A549 (cell line): ENCODE measurements at regions not wholly inside any gene's neighbourhood (a gene's known extent, or its start where the extent isn't known, plus 50 kb on each side); places are given as distances from the start of the nearest gene placed in this dataset.

ENCODE experiments used
- ATAC-seq, 2 experiments: fragments of 200-7000 bp in 1 of 2; fragments of >200 bp in 1 of 2; cut with Nextera tagmentation in 1 of 2; cut with Tn5 transposase in 1 of 2; 3 replicates each; pipeline versions ENCODE4 v1.8.0 to v1.9.1; 2018 to 2020; ENCODE audit warnings: mild to moderate bottlenecking in 1 of 2, moderate library complexity in 1 of 2
- CTCF ChIA-PET: fragments of 300-600 bp; sonication (Branson Sonifier 250); formaldehyde crosslinking; extraction: SDS; loops from one replicate; lab custom pipeline; 2021; ENCODE audit warnings: antibody characterized with exemption, inconsistent platforms; lab: Yijun Ruan, JAX
- POLR2A ChIA-PET: fragments of 350-600 bp; formaldehyde crosslinking; extraction: SDS; loops from one replicate; lab custom pipeline; 2021; ENCODE audit warnings: antibody characterized with exemption, inconsistent platforms; lab: Yijun Ruan, JAX
- DNase-seq, 2 experiments: peaks; one replicate each; pipeline versions ENCODE4 v3.0.0 to v3.0.0-alpha.2; 2011 to 2016; ENCODE audit warnings: low read depth in 1 of 2, low spot score in 1 of 2
- FAIRE-seq: peaks from 2 replicates; lab custom pipeline; 2011; peaks lifted over from hg19 to GRCh38; lab: Jason Lieb, UNC
- H3K27ac ChIP-seq, 2 experiments: fragments of >200 bp; sonication (Bioruptor Twin); formaldehyde crosslinking; 3 replicates each; pipeline ENCODE4 v1.5.1; 2016 to 2017
- H3K4me1 ChIP-seq: fragments of >200 bp; sonication (Bioruptor Twin); formaldehyde crosslinking; 3 replicates; pipeline ENCODE4 v1.6.1; 2016
- H3K4me2 ChIP-seq: fragments of >200 bp; sonication (Bioruptor Twin); formaldehyde crosslinking; 3 replicates; pipeline ENCODE4 v1.6.1; 2016
- H3K4me3 ChIP-seq: fragments of >200 bp; sonication (Bioruptor Twin); formaldehyde crosslinking; 3 replicates; pipeline ENCODE4 v1.5.1; 2016
- H3K9me3 ChIP-seq: fragments of >200 bp; sonication (Bioruptor Twin); formaldehyde crosslinking; 3 replicates; pipeline ENCODE4 v1.6.1; 2016
- BHLHE40 ChIP-seq: IDR thresholded peaks from 2 replicates; pipeline ENCODE4 v1.6.1; 2012; ENCODE audit warnings: low read depth, low read length, inconsistent platforms
- CEBPB ChIP-seq, 2 experiments: fragments of >200 bp in 1 of 2; sonication (Bioruptor Twin) in 1 of 2; formaldehyde crosslinking in 1 of 2; IDR thresholded peaks; 2 replicates each; pipeline ENCODE4 v1.6.1; 2012 to 2016
- CHD4 ChIP-seq: fragments of 200-600 bp; sonication (generic); IDR thresholded peaks from 2 replicates; pipeline ENCODE4 v1.6.1; 2016; ENCODE audit warnings: antibody characterized with exemption, mild to moderate bottlenecking, borderline replicate concordance
- EHF ChIP-seq: fragments of 250-450 bp; sonication (Bioruptor Pico); IDR thresholded peaks from 2 replicates; pipeline ENCODE4 v1.5.0; 2020; ENCODE audit warnings: mild to moderate bottlenecking
- FOXS1 ChIP-seq: fragments of 250-450 bp; sonication (Bioruptor Pico); IDR thresholded peaks from 2 replicates; pipeline ENCODE4 v1.5.0; 2020; ENCODE audit warnings: mild to moderate bottlenecking, moderate library complexity
- HOXA7 ChIP-seq: fragments of 250-450 bp; sonication (Bioruptor Pico); IDR thresholded peaks from 2 replicates; pipeline ENCODE4 v1.5.0; 2020; ENCODE audit warnings: mild to moderate bottlenecking, moderate library complexity
- HOXB13 ChIP-seq: fragments of 250-450 bp; sonication (Bioruptor Pico); IDR thresholded peaks from 2 replicates; pipeline ENCODE4 v1.5.0; 2020; ENCODE audit warnings: low read depth, mild to moderate bottlenecking, moderate library complexity
- JUN ChIP-seq, 2 experiments: fragments of >200 bp; sonication (Bioruptor Twin); formaldehyde crosslinking; IDR thresholded peaks; 2 replicates in 1 of 2; 3 replicates in 1 of 2; pipeline ENCODE4 v1.6.1; 2016 to 2017
- KDM1A ChIP-seq: fragments of 200-600 bp; sonication (generic); IDR thresholded peaks from 2 replicates; pipeline ENCODE4 v1.6.1; 2016; ENCODE audit warnings: low read depth, mild to moderate bottlenecking
- NPAS2 ChIP-seq: fragments of 250-450 bp; sonication (Bioruptor Pico); IDR thresholded peaks from 2 replicates; pipeline ENCODE4 v1.8.0; 2022; ENCODE audit warnings: mild to moderate bottlenecking, moderate library complexity, borderline replicate concordance
- NR3C1 ChIP-seq: fragments of >200 bp; sonication (Bioruptor Twin); formaldehyde crosslinking; IDR thresholded peaks from 3 replicates; pipeline ENCODE4 v1.6.1; 2017
- RAD21 ChIP-seq, 2 experiments: fragments of >200 bp in 1 of 2; sonication (Bioruptor Twin) in 1 of 2; formaldehyde crosslinking in 1 of 2; IDR thresholded peaks in 1 of 2; conservative IDR thresholded peaks in 1 of 2; 2 replicates in 1 of 2; 3 replicates in 1 of 2; pipeline ENCODE4 v1.6.1; 2012 to 2018; ENCODE audit warnings: inconsistent platforms in 1 of 2
- RFX5 ChIP-seq: fragments of 450-650 bp; IDR thresholded peaks from 2 replicates; pipeline ENCODE4 v1.7.1; 2014; ENCODE audit warnings: antibody characterized with exemption, mild to moderate bottlenecking, moderate library complexity
- SMC3 ChIP-seq: fragments of >200 bp; sonication (Bioruptor Twin); formaldehyde crosslinking; IDR thresholded peaks from 3 replicates; pipeline ENCODE4 v1.6.1; 2018; ENCODE audit warnings: inconsistent platforms
- TP53 ChIP-seq: fragments of 250-450 bp; sonication (Bioruptor Pico); IDR thresholded peaks from 2 replicates; pipeline ENCODE4 v1.5.0; 2021; ENCODE audit warnings: mild to moderate bottlenecking, moderate library complexity
- ZC3H11A ChIP-seq: fragments of 450-650 bp; IDR thresholded peaks from 2 replicates; pipeline ENCODE4 v1.6.1; 2014; ENCODE audit warnings: antibody characterized with exemption, mild to moderate bottlenecking
- ZFP36 ChIP-seq: fragments of 450-650 bp; IDR thresholded peaks from 2 replicates; pipeline ENCODE4 v1.6.1; 2014; ENCODE audit warnings: borderline replicate concordance; ENCODE audit not compliant: partially characterized antibody
- ZNF302 ChIP-seq: fragments of 250-450 bp; sonication (Bioruptor Pico); IDR thresholded peaks from 2 replicates; pipeline ENCODE4 v1.9.0; 2021; ENCODE audit warnings: inconsistent platforms, mild to moderate bottlenecking, moderate library complexity
- ZSCAN20 ChIP-seq: fragments of 250-450 bp; sonication (Bioruptor Pico); IDR thresholded peaks from 2 replicates; pipeline ENCODE4 v1.8.0; 2022; ENCODE audit warnings: mild to moderate bottlenecking, moderate library complexity
- WGBS: methylation state at CpG from one replicate; pipeline ENCODE4 v1.1.6; 2017; ENCODE audit errors: missing lambda C conversion rate; 5-methylcytosine and 5-hydroxymethylcytosine counted together
- TF ChIP-seq, protein P1 (sequence below): fragments of >200 bp; sonication (Bioruptor Twin); formaldehyde crosslinking; IDR thresholded peaks from 2 replicates; pipeline ENCODE4 v1.6.1; 2016
- TF ChIP-seq, protein P2 (sequence below): fragments of >200 bp; sonication (Bioruptor Twin); formaldehyde crosslinking; IDR thresholded peaks from 3 replicates; pipeline ENCODE4 v1.5.1; 2016
- TF ChIP-seq, protein P3 (sequence below): fragments of 250-450 bp; sonication (Bioruptor Pico); IDR thresholded peaks from 2 replicates; pipeline ENCODE4 v1.5.0; 2021; ENCODE audit warnings: mild to moderate bottlenecking, moderate library complexity, borderline replicate concordance
- TF ChIP-seq, protein P4 (sequence below): fragments of 200-600 bp; sonication (generic); IDR thresholded peaks from 2 replicates; pipeline ENCODE4 v1.6.1; 2016; ENCODE audit warnings: antibody characterized with exemption, mild to moderate bottlenecking, moderate library complexity
- TF ChIP-seq, protein P5 (sequence below): fragments of 250-450 bp; sonication (Bioruptor Pico); IDR thresholded peaks from 2 replicates; pipeline ENCODE4 v1.5.0; 2020; ENCODE audit warnings: low read depth, mild to moderate bottlenecking, moderate library complexity

DNA sequence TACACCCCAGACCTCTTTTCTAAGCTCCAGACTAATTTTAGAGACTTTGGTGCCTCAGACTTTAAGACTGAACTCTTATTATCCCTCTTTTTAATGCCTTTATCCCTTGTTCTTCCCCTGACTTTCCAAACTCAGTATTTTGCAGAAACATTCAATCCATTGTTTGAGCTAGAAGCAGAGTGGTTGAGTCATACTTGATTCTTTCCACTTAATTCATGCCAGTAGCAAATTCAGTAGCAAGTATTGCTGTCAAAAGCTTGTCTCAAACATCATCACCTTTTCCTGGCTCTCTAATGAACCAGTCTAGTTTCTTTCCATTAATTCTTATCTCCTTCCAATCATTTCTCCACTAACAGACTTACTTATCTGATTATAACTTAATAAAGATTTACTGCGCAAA, 699.7 kb upstream of the ZNF804A start:
- Histone ChIP-seq H3K27ac (no peak overlapping the region), H3K4me1 (no peaks in the 10 kb centered on the region), H3K4me2 (no peak overlapping the region), H3K9me3 (no peaks in the 10 kb centered on the region), H3K4me3 (no peak overlapping the region)
- WGBS, result 85% methylated on average over 1 of the region's 1 CpG
- ATAC-seq (no peak), DNase-seq (no peak), FAIRE-seq (no peak)
- ChIA-PET CTCF (no interaction called here), POLR2A (no interaction called here)
- TF ChIP-seq NR3C1 (no peak), SMC3 (no peak), RFX5 (no peak), NPAS2 (CRISPR knock-in tag) (no peak), ZSCAN20 (CRISPR knock-in tag) (no peak), BHLHE40 (no peak), ZNF302 (CRISPR knock-in tag) (no peak), RAD21 (conservative IDR thresholded peaks at IDR 0.05 in 1 of 2, IDR thresholded peaks at IDR 0.05 in 1 of 2) (no peak), JUN (IDR thresholded peaks at IDR 0.05) (no peak), CEBPB (IDR thresholded peaks at IDR 0.05) (no peak), TP53 (CRISPR knock-in tag) (no peak), ZC3H11A (no peak), HOXA7 (CRISPR knock-in tag) (no peak)
- TF ChIP-seq, protein P1, sequence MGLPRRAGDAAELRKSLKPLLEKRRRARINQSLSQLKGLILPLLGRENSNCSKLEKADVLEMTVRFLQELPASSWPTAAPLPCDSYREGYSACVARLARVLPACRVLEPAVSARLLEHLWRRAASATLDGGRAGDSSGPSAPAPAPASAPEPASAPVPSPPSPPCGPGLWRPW, result no peak
- TF ChIP-seq, protein P2, sequence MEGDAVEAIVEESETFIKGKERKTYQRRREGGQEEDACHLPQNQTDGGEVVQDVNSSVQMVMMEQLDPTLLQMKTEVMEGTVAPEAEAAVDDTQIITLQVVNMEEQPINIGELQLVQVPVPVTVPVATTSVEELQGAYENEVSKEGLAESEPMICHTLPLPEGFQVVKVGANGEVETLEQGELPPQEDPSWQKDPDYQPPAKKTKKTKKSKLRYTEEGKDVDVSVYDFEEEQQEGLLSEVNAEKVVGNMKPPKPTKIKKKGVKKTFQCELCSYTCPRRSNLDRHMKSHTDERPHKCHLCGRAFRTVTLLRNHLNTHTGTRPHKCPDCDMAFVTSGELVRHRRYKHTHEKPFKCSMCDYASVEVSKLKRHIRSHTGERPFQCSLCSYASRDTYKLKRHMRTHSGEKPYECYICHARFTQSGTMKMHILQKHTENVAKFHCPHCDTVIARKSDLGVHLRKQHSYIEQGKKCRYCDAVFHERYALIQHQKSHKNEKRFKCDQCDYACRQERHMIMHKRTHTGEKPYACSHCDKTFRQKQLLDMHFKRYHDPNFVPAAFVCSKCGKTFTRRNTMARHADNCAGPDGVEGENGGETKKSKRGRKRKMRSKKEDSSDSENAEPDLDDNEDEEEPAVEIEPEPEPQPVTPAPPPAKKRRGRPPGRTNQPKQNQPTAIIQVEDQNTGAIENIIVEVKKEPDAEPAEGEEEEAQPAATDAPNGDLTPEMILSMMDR, result no peak

DNA sequence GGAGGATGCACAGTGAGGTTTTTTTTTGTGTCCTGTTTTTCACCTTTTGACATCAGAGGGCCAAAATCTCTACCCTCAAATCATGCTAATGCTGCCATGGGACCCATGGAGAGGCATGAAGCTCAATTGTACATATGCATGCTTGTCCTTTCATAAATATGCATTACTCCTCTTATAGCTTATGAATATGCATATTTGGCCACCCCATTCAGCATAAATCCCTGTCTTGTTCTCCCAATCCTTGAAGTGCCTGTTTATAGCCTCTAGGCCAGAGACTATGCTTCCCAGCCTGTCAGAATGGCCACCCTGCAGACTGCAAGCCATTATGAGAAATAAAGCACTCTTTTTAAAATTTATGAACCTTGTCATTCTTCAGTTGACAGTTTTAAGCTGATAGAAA, 696.4 kb upstream of the ZNF804A start:
- Histone ChIP-seq H3K27ac (no peak overlapping the region), H3K9me3 (no peaks in the 10 kb centered on the region), H3K4me2 (no peak overlapping the region), H3K4me1 (no peaks in the 10 kb centered on the region)
- ChIA-PET CTCF (no interaction called here), POLR2A (no interaction called here)
- no peak for ATAC-seq
- no peak for FAIRE-seq
- DNase-seq, result no peak
- TF ChIP-seq CHD4 (no peak), ZFP36 (no peak), EHF (CRISPR knock-in tag) (no peak)
- TF ChIP-seq, protein P3, sequence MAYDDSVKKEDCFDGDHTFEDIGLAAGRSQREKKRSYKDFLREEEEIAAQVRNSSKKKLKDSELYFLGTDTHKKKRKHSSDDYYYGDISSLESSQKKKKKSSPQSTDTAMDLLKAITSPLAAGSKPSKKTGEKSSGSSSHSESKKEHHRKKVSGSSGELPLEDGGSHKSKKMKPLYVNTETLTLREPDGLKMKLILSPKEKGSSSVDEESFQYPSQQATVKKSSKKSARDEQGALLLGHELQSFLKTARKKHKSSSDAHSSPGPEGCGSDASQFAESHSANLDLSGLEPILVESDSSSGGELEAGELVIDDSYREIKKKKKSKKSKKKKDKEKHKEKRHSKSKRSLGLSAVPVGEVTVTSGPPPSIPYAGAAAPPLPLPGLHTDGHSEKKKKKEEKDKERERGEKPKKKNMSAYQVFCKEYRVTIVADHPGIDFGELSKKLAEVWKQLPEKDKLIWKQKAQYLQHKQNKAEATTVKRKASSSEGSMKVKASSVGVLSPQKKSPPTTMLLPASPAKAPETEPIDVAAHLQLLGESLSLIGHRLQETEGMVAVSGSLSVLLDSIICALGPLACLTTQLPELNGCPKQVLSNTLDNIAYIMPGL, result no peak
- TF ChIP-seq, all 56 proteins: peak for 0
- H3K4me3 ChIP-seq, result no peak overlapping the region

DNA sequence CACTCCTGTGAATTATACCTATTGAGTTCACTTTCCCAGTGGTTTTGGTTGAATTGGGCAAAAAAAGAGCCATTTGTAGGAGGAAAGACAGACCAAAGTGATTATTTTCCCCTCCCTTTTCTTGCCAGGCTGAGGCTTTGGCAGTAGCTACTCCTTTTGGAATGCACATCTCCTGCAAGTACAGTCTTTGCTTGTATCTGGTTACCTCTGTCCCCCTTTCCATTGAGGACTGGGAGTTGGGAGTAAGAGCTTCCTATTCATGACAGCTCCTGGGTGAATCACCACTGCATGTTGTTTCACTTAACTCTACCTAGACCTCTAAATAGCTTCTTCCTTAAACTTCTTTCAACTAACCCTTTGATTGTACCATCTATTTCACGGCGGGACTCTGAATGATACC, 695.3 kb upstream of the ZNF804A start:
- 72% methylated on average over 2 of the region's 2 CpGs for WGBS
- CTCF ChIA-PET, result no interaction called here
- Histone ChIP-seq H3K4me3 (no peak overlapping the region), H3K4me1 (no peaks in the 10 kb centered on the region), H3K27ac (no peak overlapping the region), H3K9me3 (no peaks in the 10 kb centered on the region), H3K4me2 (no peak overlapping the region)
- no peak for FAIRE-seq
- no peak for ATAC-seq
- DNase-seq, result no peak
- POLR2A ChIA-PET, result no interaction called here
- TF ChIP-seq NPAS2 (CRISPR knock-in tag) (no peak), FOXS1 (CRISPR knock-in tag) (no peak), HOXB13 (CRISPR knock-in tag) (no peak), NR3C1 (no peak), EHF (CRISPR knock-in tag) (no peak), CEBPB (IDR thresholded peaks at IDR 0.05) (no peak), KDM1A (no peak)
- TF ChIP-seq, protein P3, result no peak
- TF ChIP-seq, protein P4, sequence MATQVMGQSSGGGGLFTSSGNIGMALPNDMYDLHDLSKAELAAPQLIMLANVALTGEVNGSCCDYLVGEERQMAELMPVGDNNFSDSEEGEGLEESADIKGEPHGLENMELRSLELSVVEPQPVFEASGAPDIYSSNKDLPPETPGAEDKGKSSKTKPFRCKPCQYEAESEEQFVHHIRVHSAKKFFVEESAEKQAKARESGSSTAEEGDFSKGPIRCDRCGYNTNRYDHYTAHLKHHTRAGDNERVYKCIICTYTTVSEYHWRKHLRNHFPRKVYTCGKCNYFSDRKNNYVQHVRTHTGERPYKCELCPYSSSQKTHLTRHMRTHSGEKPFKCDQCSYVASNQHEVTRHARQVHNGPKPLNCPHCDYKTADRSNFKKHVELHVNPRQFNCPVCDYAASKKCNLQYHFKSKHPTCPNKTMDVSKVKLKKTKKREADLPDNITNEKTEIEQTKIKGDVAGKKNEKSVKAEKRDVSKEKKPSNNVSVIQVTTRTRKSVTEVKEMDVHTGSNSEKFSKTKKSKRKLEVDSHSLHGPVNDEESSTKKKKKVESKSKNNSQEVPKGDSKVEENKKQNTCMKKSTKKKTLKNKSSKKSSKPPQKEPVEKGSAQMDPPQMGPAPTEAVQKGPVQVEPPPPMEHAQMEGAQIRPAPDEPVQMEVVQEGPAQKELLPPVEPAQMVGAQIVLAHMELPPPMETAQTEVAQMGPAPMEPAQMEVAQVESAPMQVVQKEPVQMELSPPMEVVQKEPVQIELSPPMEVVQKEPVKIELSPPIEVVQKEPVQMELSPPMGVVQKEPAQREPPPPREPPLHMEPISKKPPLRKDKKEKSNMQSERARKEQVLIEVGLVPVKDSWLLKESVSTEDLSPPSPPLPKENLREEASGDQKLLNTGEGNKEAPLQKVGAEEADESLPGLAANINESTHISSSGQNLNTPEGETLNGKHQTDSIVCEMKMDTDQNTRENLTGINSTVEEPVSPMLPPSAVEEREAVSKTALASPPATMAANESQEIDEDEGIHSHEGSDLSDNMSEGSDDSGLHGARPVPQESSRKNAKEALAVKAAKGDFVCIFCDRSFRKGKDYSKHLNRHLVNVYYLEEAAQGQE, result no peak
- TF ChIP-seq, protein P1, result no peak
- TF ChIP-seq, protein P5, sequence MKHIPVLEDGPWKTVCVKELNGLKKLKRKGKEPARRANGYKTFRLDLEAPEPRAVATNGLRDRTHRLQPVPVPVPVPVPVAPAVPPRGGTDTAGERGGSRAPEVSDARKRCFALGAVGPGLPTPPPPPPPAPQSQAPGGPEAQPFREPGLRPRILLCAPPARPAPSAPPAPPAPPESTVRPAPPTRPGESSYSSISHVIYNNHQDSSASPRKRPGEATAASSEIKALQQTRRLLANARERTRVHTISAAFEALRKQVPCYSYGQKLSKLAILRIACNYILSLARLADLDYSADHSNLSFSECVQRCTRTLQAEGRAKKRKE (CRISPR knock-in tag), result no peak
